GM23248 (cell line): ENCODE measurements at regions not wholly inside any gene's neighbourhood (a gene's known extent, or its start where the extent isn't known, plus 50 kb on each side); places are given as distances from the start of the nearest gene placed in this dataset.

Experiments
- EZH2 ChIP-seq: fragments of 200-600 bp; sonication (generic); IDR thresholded peaks from 2 replicates; pipeline ENCODE4 v1.6.1; 2018; ENCODE audit warnings: antibody characterized with exemption, mild to moderate bottlenecking; ENCODE audit not compliant: insufficient read depth, poor library complexity, severe bottlenecking
- EZH2phosphoT487 ChIP-seq: fragments of 200-600 bp; sonication (generic); IDR thresholded peaks from 2 replicates; pipeline ENCODE4 v1.6.1; 2018; ENCODE audit warnings: antibody characterized with exemption, moderate library complexity, mild to moderate bottlenecking, low read depth; ENCODE audit not compliant: insufficient read depth

DNA sequence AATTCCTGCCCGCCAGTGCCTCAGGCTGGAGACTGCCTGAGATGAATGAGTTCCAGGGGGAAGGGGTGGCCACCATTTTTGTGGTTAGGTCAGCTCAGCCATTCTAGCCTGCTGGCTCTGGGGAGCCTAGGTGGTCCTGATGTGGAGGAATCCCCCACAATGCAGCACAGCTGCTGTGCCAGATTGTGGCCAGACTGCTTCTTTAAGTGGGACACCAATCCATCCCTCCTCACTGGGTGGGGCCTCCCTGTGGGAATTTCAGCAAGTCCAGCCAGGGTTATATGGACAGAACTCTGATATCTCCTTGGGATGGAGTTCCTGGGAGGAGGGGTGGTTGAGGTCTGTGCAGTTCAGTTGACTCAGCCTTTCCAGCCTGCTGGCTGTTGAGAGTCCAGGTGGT lies 51.2 kb upstream of the DAP start:
- TF ChIP-seq EZH2 (no peak), EZH2phosphoT487 (no peak)
